DND-41 (cell line): ENCODE measurements at regions not wholly inside any gene's neighbourhood (a gene's known extent, or its start where the extent isn't known, plus 50 kb on each side); places are given as distances from the start of the nearest gene placed in this dataset.

ENCODE experiments used
- CTCF ChIP-seq: IDR thresholded peaks from 2 replicates; pipeline ENCODE4 v1.5.1; 2012; ENCODE audit warnings: borderline replicate concordance, low read length, moderate library complexity, mild to moderate bottlenecking; ENCODE audit not compliant: poor library complexity, severe bottlenecking; ENCODE audit errors: extremely low read depth
- EZH2 ChIP-seq: IDR thresholded peaks from 3 replicates; pipeline ENCODE4 v1.6.1; 2012; ENCODE audit warnings: borderline replicate concordance, low read depth, mild to moderate bottlenecking, moderate library complexity, low read length, inconsistent platforms; ENCODE audit not compliant: severe bottlenecking

GRCh38 chr7:51634538-51634937 lies 317.9 kb upstream of the COBL start:
- TF ChIP-seq CTCF, result no peak
- TF ChIP-seq EZH2, result no peak
